ENCODE measurements at regions not wholly inside any gene's neighbourhood (a gene's known extent, or its start where the extent isn't known, plus 50 kb on each side); places are given as distances from the start of the nearest gene placed in this dataset.

- H3K9me3 Mint-ChIP-seq: peaks cover 32% of the 10 kb centered on the region
- no peak for ATAC-seq (replicated peaks; ENCODE audit: extremely low read depth, poor library complexity, severe bottlenecking)
These were observed 511.6 kb upstream of the CELF4 start for GRCh38 chr18:38077229-38077628.

DNA sequence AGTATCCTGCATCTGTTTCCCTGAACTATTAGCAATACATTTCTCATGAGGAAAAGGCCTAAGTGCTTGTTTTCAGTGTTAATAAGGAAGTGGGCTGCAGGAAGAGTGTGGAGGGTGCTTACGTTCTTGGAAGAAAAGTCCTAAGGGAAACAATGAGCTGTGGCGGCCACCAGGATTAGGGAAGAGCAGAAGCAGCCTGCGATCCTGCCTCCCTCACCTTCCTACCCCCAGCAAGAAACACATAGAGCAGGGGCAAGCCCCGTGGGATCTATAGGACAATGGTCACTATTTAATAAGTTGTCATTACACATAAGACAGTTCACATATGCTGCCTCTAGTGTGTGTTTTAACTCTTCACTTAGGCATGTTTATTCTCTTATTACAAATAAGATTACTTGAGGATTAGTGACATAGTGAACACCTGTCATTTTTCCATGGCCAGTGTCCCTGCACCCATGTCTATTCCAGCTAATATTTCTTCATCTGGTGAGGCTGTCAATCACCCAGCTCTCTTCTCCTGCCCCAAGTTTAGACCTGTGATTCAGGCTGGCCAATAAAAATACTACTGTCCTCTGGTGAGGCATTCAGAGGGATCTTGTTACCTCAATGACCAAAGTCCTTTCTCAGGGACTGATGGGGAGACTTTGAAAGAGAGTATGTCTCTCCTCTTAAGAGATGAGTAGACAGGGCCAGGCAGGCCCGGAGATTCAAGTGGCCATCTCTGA is 510.9 kb upstream of the CELF4 start:
- no peaks in the 10 kb centered on the region for H3K36me3 Mint-ChIP-seq (ENCODE audit: insufficient read depth)
- peaks cover 27% of the 10 kb centered on the region for H3K9me3 Mint-ChIP-seq
- ATAC-seq (replicated peaks; ENCODE audit: extremely low read depth, poor library complexity, severe bottlenecking): no peak
- no peak for DNase-seq (ENCODE audit: low spot score in 2 of 2)
- H3K4me3 Mint-ChIP-seq: no peak overlapping the region
- no peaks in the 10 kb centered on the region for H3K27me3 Mint-ChIP-seq
- H3K27ac Mint-ChIP-seq (ENCODE audit: low read depth): no peak overlapping the region
- H3K4me1 Mint-ChIP-seq: no peaks in the 10 kb centered on the region

More at GRCh38 chr18:38077229-38077628, 511.6 kb upstream of the CELF4 start:
- Mint-ChIP-seq H3K4me3 (no peak overlapping the region), H3K4me1 (no peaks in the 10 kb centered on the region), H3K27ac (ENCODE audit: low read depth) (no peak overlapping the region), H3K27me3 (no peaks in the 10 kb centered on the region), H3K36me3 (ENCODE audit: insufficient read depth) (no peaks in the 10 kb centered on the region)
- DNase-seq (ENCODE audit: low spot score in 2 of 2): no peak

GRCh38 chr18:38074298-38074876 is 508.8 kb upstream of the CELF4 start:
- H3K4me1 Mint-ChIP-seq: no peaks in the 10 kb centered on the region
- no peak overlapping the region for H3K27ac Mint-ChIP-seq (ENCODE audit: low read depth)
- no peak overlapping the region for H3K4me3 Mint-ChIP-seq
- H3K36me3 Mint-ChIP-seq (ENCODE audit: insufficient read depth): no peaks in the 10 kb centered on the region
- H3K27me3 Mint-ChIP-seq: no peaks in the 10 kb centered on the region
- ATAC-seq (replicated peaks; ENCODE audit: extremely low read depth, poor library complexity, severe bottlenecking) (no peak), DNase-seq (ENCODE audit: low spot score in 2 of 2) (no peak)
- H3K9me3 Mint-ChIP-seq: peaks cover 34% of the 10 kb centered on the region

- ATAC-seq (replicated peaks; ENCODE audit: extremely low read depth, poor library complexity, severe bottlenecking): no peak
- no peaks in the 10 kb centered on the region for H3K27me3 Mint-ChIP-seq
- H3K4me1 Mint-ChIP-seq: no peaks in the 10 kb centered on the region
- peaks cover 2% of the 10 kb centered on the region for H3K36me3 Mint-ChIP-seq (ENCODE audit: insufficient read depth)
- no peak overlapping the region for H3K27ac Mint-ChIP-seq (ENCODE audit: low read depth)
- no peak overlapping the region for H3K4me3 Mint-ChIP-seq
- DNase-seq (ENCODE audit: low spot score in 2 of 2): no peak
- H3K9me3 Mint-ChIP-seq: peaks cover 17% of the 10 kb centered on the region
These were observed 502.2 kb upstream of the CELF4 start for GRCh38 chr18:38067821-38068220.

DNA sequence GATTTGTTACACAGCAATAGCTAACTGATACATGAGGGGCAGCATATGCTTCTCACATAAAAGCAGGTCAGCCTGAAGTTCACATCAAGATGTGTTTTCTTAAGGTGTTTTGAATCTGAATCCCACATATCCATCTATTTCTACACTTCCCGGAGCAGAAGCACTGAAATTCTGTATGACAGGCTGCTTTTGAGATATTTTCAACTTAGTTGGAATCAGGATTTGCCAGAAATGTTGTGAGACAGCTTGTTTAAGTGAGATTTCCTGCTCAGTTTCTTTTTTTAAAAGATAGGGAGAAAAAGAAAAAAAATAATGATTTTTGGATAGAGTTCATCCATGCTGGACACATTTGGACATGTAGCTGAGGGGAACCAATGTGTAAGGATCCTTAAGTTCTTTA is 501.5 kb upstream of the CELF4 start:
- Mint-ChIP-seq H3K4me1 (no peaks in the 10 kb centered on the region), H3K4me3 (no peak overlapping the region), H3K9me3 (peaks cover 19% of the 10 kb centered on the region), H3K27ac (ENCODE audit: low read depth) (no peak overlapping the region), H3K27me3 (no peaks in the 10 kb centered on the region), H3K36me3 (ENCODE audit: insufficient read depth) (peaks cover 2% of the 10 kb centered on the region)
- no peak for ATAC-seq (replicated peaks; ENCODE audit: extremely low read depth, poor library complexity, severe bottlenecking)
- no peak for DNase-seq (ENCODE audit: low spot score in 2 of 2)

DNA sequence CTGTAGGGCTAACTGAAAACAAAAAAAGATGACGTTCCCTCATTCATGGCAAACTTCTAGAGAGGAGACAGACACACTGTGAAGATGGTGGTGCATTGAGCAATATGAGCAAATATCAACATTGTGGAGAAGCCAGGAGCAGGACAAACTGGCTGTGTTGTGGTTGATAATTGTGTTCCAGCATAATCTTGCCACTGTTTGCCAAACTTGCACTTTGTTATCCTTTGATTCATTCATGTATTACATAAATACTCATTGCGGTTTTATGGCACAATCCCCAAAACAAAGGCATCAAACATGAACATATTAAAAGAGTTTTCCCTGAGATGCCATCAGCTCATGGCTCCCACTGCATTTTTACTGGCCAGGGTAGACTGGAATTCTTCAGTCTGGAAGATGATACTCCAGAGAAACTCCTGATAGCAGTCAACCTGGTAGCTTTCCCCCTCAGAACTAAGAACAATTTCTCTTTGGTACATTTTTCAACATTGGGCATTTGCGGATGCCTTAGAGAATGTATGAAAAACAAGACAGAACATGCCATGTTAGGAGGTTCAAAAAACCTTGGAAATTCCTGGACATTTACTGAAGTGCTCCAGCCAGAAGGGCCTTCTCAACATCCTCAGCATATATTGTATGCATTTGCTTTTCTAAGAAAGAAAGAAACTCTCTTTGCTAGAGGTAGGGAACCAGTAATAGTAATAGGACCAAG is 487.4 kb upstream of the CELF4 start:
- H3K36me3 Mint-ChIP-seq (ENCODE audit: insufficient read depth): no peaks in the 10 kb centered on the region
- no peaks in the 10 kb centered on the region for H3K9me3 Mint-ChIP-seq
- no peaks in the 10 kb centered on the region for H3K4me1 Mint-ChIP-seq
- DNase-seq (ENCODE audit: low spot score in 2 of 2): no peak
- H3K27me3 Mint-ChIP-seq: no peaks in the 10 kb centered on the region
- no peak for ATAC-seq (replicated peaks; ENCODE audit: extremely low read depth, poor library complexity, severe bottlenecking)
- H3K27ac Mint-ChIP-seq (ENCODE audit: low read depth): no peak overlapping the region
- H3K4me3 Mint-ChIP-seq: no peak overlapping the region

- H3K27ac Mint-ChIP-seq (ENCODE audit: low read depth): no peak overlapping the region
- H3K27me3 Mint-ChIP-seq: no peaks in the 10 kb centered on the region
- H3K4me3 Mint-ChIP-seq: no peak overlapping the region
- H3K4me1 Mint-ChIP-seq: no peaks in the 10 kb centered on the region
- H3K36me3 Mint-ChIP-seq (ENCODE audit: insufficient read depth): no peaks in the 10 kb centered on the region
- no peak for ATAC-seq (replicated peaks; ENCODE audit: extremely low read depth, poor library complexity, severe bottlenecking)
- DNase-seq (ENCODE audit: low spot score in 2 of 2): no peak
- peaks cover 26% of the 10 kb centered on the region for H3K9me3 Mint-ChIP-seq
These were observed 482.2 kb upstream of the CELF4 start for GRCh38 chr18:38047820-38048219.

DNA sequence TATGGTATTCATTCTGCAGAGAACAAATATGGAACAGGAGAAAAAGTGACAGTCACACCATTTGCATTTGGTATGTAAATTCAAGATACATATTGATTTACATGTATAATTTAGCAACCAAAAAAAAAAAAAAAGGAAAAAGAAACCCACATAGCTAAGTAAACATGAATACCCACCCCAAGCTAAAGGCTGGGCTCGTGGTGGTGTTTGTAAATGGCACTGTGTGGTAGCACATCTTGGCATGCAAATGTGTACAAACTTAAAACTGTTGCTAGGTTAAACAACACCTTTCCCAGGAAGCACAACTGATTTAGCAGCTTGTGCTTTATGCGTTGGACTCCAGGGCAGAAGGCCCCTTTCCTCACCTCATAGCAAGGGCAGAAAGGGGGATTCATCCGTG is 481.1 kb upstream of the CELF4 start:
- DNase-seq (ENCODE audit: low spot score in 2 of 2) (no peak), ATAC-seq (replicated peaks; ENCODE audit: extremely low read depth, poor library complexity, severe bottlenecking) (no peak)
- no peaks in the 10 kb centered on the region for H3K27me3 Mint-ChIP-seq
- peaks cover 32% of the 10 kb centered on the region for H3K9me3 Mint-ChIP-seq
- no peaks in the 10 kb centered on the region for H3K36me3 Mint-ChIP-seq (ENCODE audit: insufficient read depth)
- no peak overlapping the region for H3K4me3 Mint-ChIP-seq
- no peaks in the 10 kb centered on the region for H3K4me1 Mint-ChIP-seq
- H3K27ac Mint-ChIP-seq (ENCODE audit: low read depth): no peak overlapping the region

- DNase-seq (ENCODE audit: low spot score in 2 of 2) (no peak), ATAC-seq (replicated peaks; ENCODE audit: extremely low read depth, poor library complexity, severe bottlenecking) (no peak)
- peaks cover 32% of the 10 kb centered on the region for H3K9me3 Mint-ChIP-seq
- no peaks in the 10 kb centered on the region for H3K4me1 Mint-ChIP-seq
- no peak overlapping the region for H3K4me3 Mint-ChIP-seq
- no peaks in the 10 kb centered on the region for H3K36me3 Mint-ChIP-seq (ENCODE audit: insufficient read depth)
- H3K27ac Mint-ChIP-seq (ENCODE audit: low read depth): no peak overlapping the region
- H3K27me3 Mint-ChIP-seq: no peaks in the 10 kb centered on the region
These were observed 480.2 kb upstream of the CELF4 start for GRCh38 chr18:38045845-38046244.

GRCh38 chr18:38042211-38042890 is 476.8 kb upstream of the CELF4 start:
- H3K4me3 Mint-ChIP-seq: no peak overlapping the region
- no peak overlapping the region for H3K27ac Mint-ChIP-seq (ENCODE audit: low read depth)
- DNase-seq (ENCODE audit: low spot score in 2 of 2) (no peak), ATAC-seq (replicated peaks; ENCODE audit: extremely low read depth, poor library complexity, severe bottlenecking) (no peak)
- H3K9me3 Mint-ChIP-seq: peaks cover 32% of the 10 kb centered on the region
- no peaks in the 10 kb centered on the region for H3K27me3 Mint-ChIP-seq
- no peaks in the 10 kb centered on the region for H3K4me1 Mint-ChIP-seq
- H3K36me3 Mint-ChIP-seq (ENCODE audit: insufficient read depth): no peaks in the 10 kb centered on the region

DNA sequence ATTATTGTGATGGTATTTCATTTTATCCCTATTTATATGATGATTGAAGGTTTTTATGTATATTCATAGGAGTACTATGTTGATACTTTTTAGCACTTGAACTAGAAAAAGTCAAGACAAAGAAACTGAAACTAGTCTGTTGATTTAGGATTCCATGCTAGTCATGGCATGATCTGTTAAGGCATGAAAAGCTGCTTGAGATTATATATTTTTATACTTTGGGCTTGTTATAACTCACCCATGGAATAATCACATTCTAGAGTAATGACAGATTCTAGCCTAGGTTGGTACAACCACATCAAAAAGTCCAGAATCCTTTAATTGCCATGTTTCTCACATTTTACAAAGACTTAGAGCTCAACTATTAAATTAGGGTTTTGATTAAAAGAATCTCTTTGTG is 472.6 kb upstream of the CELF4 start:
- ATAC-seq (replicated peaks; ENCODE audit: extremely low read depth, poor library complexity, severe bottlenecking) (no peak), DNase-seq (ENCODE audit: low spot score in 2 of 2) (no peak)
- Mint-ChIP-seq H3K4me1 (no peaks in the 10 kb centered on the region), H3K36me3 (ENCODE audit: insufficient read depth) (no peaks in the 10 kb centered on the region), H3K4me3 (no peak overlapping the region), H3K27me3 (no peaks in the 10 kb centered on the region), H3K9me3 (peaks cover 26% of the 10 kb centered on the region), H3K27ac (ENCODE audit: low read depth) (no peak overlapping the region)

DNA sequence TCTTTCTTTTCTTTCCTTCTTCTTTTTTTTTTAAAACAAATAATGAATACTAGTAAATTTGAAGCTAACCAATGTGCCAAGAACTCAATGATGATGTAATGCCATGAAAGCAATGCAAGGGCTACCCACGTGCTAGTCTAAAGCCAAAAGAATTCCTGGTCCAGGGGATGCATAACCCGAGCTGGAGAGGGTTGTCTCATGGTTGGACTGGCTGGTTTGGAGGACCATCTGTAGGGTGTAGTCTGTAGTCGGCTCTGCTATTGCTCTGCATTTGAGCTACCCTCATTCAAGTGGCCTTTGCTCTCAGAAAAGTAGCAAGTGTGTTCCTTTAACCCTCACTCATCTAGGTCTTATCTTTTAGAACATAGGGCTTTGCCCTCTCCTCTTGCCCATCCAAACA is 469.6 kb upstream of the CELF4 start:
- no peaks in the 10 kb centered on the region for H3K27me3 Mint-ChIP-seq
- no peak overlapping the region for H3K27ac Mint-ChIP-seq (ENCODE audit: low read depth)
- ATAC-seq (replicated peaks; ENCODE audit: extremely low read depth, poor library complexity, severe bottlenecking): no peak
- peaks cover 25% of the 10 kb centered on the region for H3K9me3 Mint-ChIP-seq
- no peak overlapping the region for H3K4me3 Mint-ChIP-seq
- DNase-seq (ENCODE audit: low spot score in 2 of 2): no peak
- no peaks in the 10 kb centered on the region for H3K4me1 Mint-ChIP-seq
- no peaks in the 10 kb centered on the region for H3K36me3 Mint-ChIP-seq (ENCODE audit: insufficient read depth)

Data from central memory CD8-positive, alpha-beta T cell (primary cell).